WTC11 (cell line): ENCODE measurements at regions not wholly inside any gene's neighbourhood (a gene's known extent, or its start where the extent isn't known, plus 50 kb on each side); places are given as distances from the start of the nearest gene placed in this dataset.

Experiments used
- ATAC-seq: fragments of 200-7000 bp; cut with Tn5 transposase; 2 replicates; pipeline ENCODE4 v1.10.0; 2021; ENCODE audit warnings: mild to moderate bottlenecking, moderate library complexity
- CTCF ChIA-PET: fragments of 300-600 bp; sonication (Branson Sonifier 250); formaldehyde crosslinking; loops from one replicate; lab custom pipeline; 2021; ENCODE audit warnings: antibody characterized with exemption; lab: Charles Lee
- POLR2A ChIA-PET: fragments of 350-600 bp; sonication (Branson Sonifier 250); formaldehyde crosslinking; loops from one replicate; lab custom pipeline; 2021; ENCODE audit warnings: antibody characterized with exemption; lab: Charles Lee
- DNase-seq: peaks from one replicate; pipeline ENCODE4 v3.0.0; 2021; ENCODE audit warnings: low spot score
- H3K27ac Mint-ChIP-seq: 2 replicates; pipeline ENCODE4 v1.8.0; 2021; ENCODE audit warnings: mixed read lengths
- H3K27me3 Mint-ChIP-seq: 2 replicates; pipeline ENCODE4 v1.8.0; 2021; ENCODE audit warnings: low read depth, mild to moderate bottlenecking, moderate library complexity, mixed read lengths
- H3K36me3 Mint-ChIP-seq: 2 replicates; pipeline ENCODE4 v1.8.0; 2021; ENCODE audit warnings: mixed read lengths
- H3K4me1 Mint-ChIP-seq: 2 replicates; pipeline ENCODE4 v1.8.0; 2022; ENCODE audit warnings: mixed read lengths
- H3K4me3 Mint-ChIP-seq: 2 replicates; pipeline ENCODE4 v1.8.0; 2021; ENCODE audit warnings: mild to moderate bottlenecking, moderate library complexity, mixed read lengths
- H3K9me3 Mint-ChIP-seq: 2 replicates; pipeline ENCODE4 v1.8.0; 2021; ENCODE audit warnings: mixed read lengths
- AR ChIP-seq: fragments of 250-450 bp; sonication (Bioruptor Pico); IDR thresholded peaks from 2 replicates; pipeline ENCODE4 v1.9.0; 2021; ENCODE audit warnings: mild to moderate bottlenecking
- ATF3 ChIP-seq: sonication (generic); formaldehyde crosslinking; conservative IDR thresholded peaks from 2 replicates; pipeline ENCODE4 v1.8.1; 2022; ENCODE audit warnings: mild to moderate bottlenecking, missing genetic modification reagents
- CREB1 ChIP-seq: sonication (generic); formaldehyde crosslinking; IDR thresholded peaks from 2 replicates; pipeline ENCODE4 v1.8.0; 2023; ENCODE audit warnings: mild to moderate bottlenecking, missing genetic modification reagents
- CREM ChIP-seq: sonication (generic); formaldehyde crosslinking; IDR thresholded peaks from 2 replicates; pipeline ENCODE4 v1.8.1; 2022; ENCODE audit warnings: mild to moderate bottlenecking, missing genetic modification reagents, moderate library complexity
- E2F5 ChIP-seq: sonication (generic); formaldehyde crosslinking; IDR thresholded peaks from 2 replicates; pipeline ENCODE4 v1.8.1; 2022; ENCODE audit warnings: mild to moderate bottlenecking, moderate library complexity, missing genetic modification reagents
- ELF4 ChIP-seq: sonication (generic); formaldehyde crosslinking; IDR thresholded peaks from 2 replicates; pipeline ENCODE4 v1.8.1; 2022; ENCODE audit warnings: low read depth, mild to moderate bottlenecking, moderate library complexity, missing genetic modification reagents
- ESRRA ChIP-seq: sonication (generic); formaldehyde crosslinking; IDR thresholded peaks from 2 replicates; pipeline ENCODE4 v1.8.1; 2022; ENCODE audit warnings: mild to moderate bottlenecking, missing genetic modification reagents, borderline replicate concordance
- GRHL2 ChIP-seq: fragments of 250-450 bp; sonication (Bioruptor Pico); IDR thresholded peaks from 2 replicates; pipeline ENCODE4 v1.8.0; 2022; ENCODE audit warnings: mild to moderate bottlenecking, moderate library complexity; ENCODE audit not compliant: insufficient replicate concordance, severe bottlenecking
- IRF2 ChIP-seq: sonication (generic); formaldehyde crosslinking; IDR thresholded peaks from 2 replicates; pipeline ENCODE4 v1.8.0; 2022; ENCODE audit warnings: low read depth, missing genetic modification reagents, borderline replicate concordance
- JUN ChIP-seq: sonication (generic); formaldehyde crosslinking; IDR thresholded peaks from 2 replicates; pipeline ENCODE4 v1.8.0; 2023; ENCODE audit warnings: mild to moderate bottlenecking, missing genetic modification reagents
- MLX ChIP-seq: sonication (generic); formaldehyde crosslinking; IDR thresholded peaks from 2 replicates; pipeline ENCODE4 v1.8.1; 2023; ENCODE audit warnings: mild to moderate bottlenecking, missing genetic modification reagents, moderate library complexity
- NFE2L1 ChIP-seq: sonication (generic); formaldehyde crosslinking; IDR thresholded peaks from 2 replicates; pipeline ENCODE4 v1.8.1; 2023; ENCODE audit warnings: missing genetic modification reagents
- RELA ChIP-seq: sonication (generic); formaldehyde crosslinking; IDR thresholded peaks from 2 replicates; pipeline ENCODE4 v1.8.1; 2022; ENCODE audit warnings: missing genetic modification reagents, mild to moderate bottlenecking, borderline replicate concordance
- RORB ChIP-seq: fragments of 250-450 bp; sonication (Bioruptor Pico); IDR thresholded peaks from 2 replicates; pipeline ENCODE4 v1.9.0; 2021; ENCODE audit warnings: mild to moderate bottlenecking
- SOX15 ChIP-seq: fragments of 250-450 bp; sonication (Bioruptor Pico); IDR thresholded peaks from 2 replicates; pipeline ENCODE4 v1.9.0; 2021; ENCODE audit warnings: mild to moderate bottlenecking
- TEAD1 ChIP-seq: sonication (generic); formaldehyde crosslinking; IDR thresholded peaks from 2 replicates; pipeline ENCODE4 v1.8.0; 2022; ENCODE audit warnings: mild to moderate bottlenecking, missing genetic modification reagents
- TEAD4 ChIP-seq: sonication (generic); formaldehyde crosslinking; IDR thresholded peaks from 2 replicates; pipeline ENCODE4 v1.8.0; 2022; ENCODE audit warnings: mild to moderate bottlenecking, missing genetic modification reagents
- TP53 ChIP-seq: sonication (generic); formaldehyde crosslinking; IDR thresholded peaks from 2 replicates; pipeline ENCODE4 v1.8.1; 2023; ENCODE audit warnings: mild to moderate bottlenecking, missing genetic modification reagents
- ZNF138 ChIP-seq: sonication (generic); formaldehyde crosslinking; conservative IDR thresholded peaks from 2 replicates; pipeline ENCODE4 v1.8.1; 2022; ENCODE audit warnings: mild to moderate bottlenecking, moderate library complexity, missing genetic modification reagents
- ZNF423 ChIP-seq: fragments of 250-450 bp; sonication (Bioruptor Pico); IDR thresholded peaks from 2 replicates; pipeline ENCODE4 v2.1.2; 2022; ENCODE audit warnings: mild to moderate bottlenecking, moderate library complexity
- TF ChIP-seq, protein P1 (sequence below): fragments of 250-450 bp; sonication (Bioruptor Pico); IDR thresholded peaks from 2 replicates; pipeline ENCODE4 v1.9.0; 2021; ENCODE audit warnings: moderate library complexity, mild to moderate bottlenecking, inconsistent platforms, borderline replicate concordance
- TF ChIP-seq, protein P2 (sequence below): sonication (generic); formaldehyde crosslinking; IDR thresholded peaks from 2 replicates; pipeline ENCODE4 v1.8.0; 2023; ENCODE audit warnings: mild to moderate bottlenecking, missing genetic modification reagents
- TF ChIP-seq, protein P3 (sequence below): sonication (generic); formaldehyde crosslinking; IDR thresholded peaks from 2 replicates; pipeline ENCODE4 v1.8.0; 2022; ENCODE audit warnings: mild to moderate bottlenecking, missing genetic modification reagents
- TF ChIP-seq, protein P4 (sequence below): fragments of 200-600 bp; IDR thresholded peaks from 2 replicates; pipeline ENCODE4 v1.8.0; 2022; ENCODE audit warnings: antibody characterized with exemption

- TF ChIP-seq ZNF423 (CRISPR knock-in tag) (no peak), RORB (no peak), SOX15 (CRISPR knock-in tag) (no peak), CREB1 (no peak)
- TF ChIP-seq, protein P1, sequence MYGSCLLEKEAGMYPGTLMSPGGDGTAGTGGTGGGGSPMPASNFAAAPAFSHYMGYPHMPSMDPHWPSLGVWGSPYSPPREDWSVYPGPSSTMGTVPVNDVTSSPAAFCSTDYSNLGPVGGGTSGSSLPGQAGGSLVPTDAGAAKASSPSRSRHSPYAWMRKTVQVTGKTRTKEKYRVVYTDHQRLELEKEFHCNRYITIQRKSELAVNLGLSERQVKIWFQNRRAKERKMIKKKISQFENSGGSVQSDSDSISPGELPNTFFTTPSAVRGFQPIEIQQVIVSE (CRISPR knock-in tag) = no peak
Measured at GRCh38 chr14:101185946-101186345, 282.4 kb upstream of the RTL1 start (continued).

GRCh38 chr14:101186544-101186943 lies 283.0 kb upstream of the RTL1 start:
- ChIA-PET POLR2A (no interaction called here), CTCF (interaction anchor here (0.8 to 0.9 kb wide), 2 partner anchors 49 to 109 kb away, joined by 3 read pairs; no protein-coding TSS in a partner anchor)
- H3K27me3 Mint-ChIP-seq = peaks cover 2% of the 10 kb centered on the region; the same call in 1 of the 2 replicates
- DNase-seq = no peak
- peaks cover 4% of the 10 kb centered on the region; the same call in 1 of the 2 replicates for H3K9me3 Mint-ChIP-seq
- no peaks in the 10 kb centered on the region for H3K36me3 Mint-ChIP-seq
- no peaks in the 10 kb centered on the region for H3K4me1 Mint-ChIP-seq
- H3K4me3 Mint-ChIP-seq = no peak overlapping the region
- no peak for ATAC-seq
- TF ChIP-seq TP53 (CRISPR knock-in tag) (no peak), AR (CRISPR knock-in tag) (no peak), NFE2L1 (CRISPR knock-in tag) (no peak), RELA (CRISPR knock-in tag) (no peak), E2F5 (CRISPR knock-in tag) (no peak), SOX15 (CRISPR knock-in tag) (no peak), JUN (CRISPR knock-in tag) (no peak), GRHL2 (no peak), IRF2 (CRISPR knock-in tag) (no peak), ZNF138 (CRISPR knock-in tag) (no peak), ELF4 (CRISPR knock-in tag) (no peak), TEAD4 (CRISPR knock-in tag) (no peak), CREM (CRISPR knock-in tag) (no peak), TEAD1 (no peak), ATF3 (CRISPR knock-in tag) (no peak), ESRRA (no peak), MLX (CRISPR knock-in tag) (no peak)
- TF ChIP-seq, protein P2, sequence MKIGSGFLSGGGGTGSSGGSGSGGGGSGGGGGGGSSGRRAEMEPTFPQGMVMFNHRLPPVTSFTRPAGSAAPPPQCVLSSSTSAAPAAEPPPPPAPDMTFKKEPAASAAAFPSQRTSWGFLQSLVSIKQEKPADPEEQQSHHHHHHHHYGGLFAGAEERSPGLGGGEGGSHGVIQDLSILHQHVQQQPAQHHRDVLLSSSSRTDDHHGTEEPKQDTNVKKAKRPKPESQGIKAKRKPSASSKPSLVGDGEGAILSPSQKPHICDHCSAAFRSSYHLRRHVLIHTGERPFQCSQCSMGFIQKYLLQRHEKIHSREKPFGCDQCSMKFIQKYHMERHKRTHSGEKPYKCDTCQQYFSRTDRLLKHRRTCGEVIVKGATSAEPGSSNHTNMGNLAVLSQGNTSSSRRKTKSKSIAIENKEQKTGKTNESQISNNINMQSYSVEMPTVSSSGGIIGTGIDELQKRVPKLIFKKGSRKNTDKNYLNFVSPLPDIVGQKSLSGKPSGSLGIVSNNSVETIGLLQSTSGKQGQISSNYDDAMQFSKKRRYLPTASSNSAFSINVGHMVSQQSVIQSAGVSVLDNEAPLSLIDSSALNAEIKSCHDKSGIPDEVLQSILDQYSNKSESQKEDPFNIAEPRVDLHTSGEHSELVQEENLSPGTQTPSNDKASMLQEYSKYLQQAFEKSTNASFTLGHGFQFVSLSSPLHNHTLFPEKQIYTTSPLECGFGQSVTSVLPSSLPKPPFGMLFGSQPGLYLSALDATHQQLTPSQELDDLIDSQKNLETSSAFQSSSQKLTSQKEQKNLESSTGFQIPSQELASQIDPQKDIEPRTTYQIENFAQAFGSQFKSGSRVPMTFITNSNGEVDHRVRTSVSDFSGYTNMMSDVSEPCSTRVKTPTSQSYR (CRISPR knock-in tag) = no peak
- TF ChIP-seq, protein P3, sequence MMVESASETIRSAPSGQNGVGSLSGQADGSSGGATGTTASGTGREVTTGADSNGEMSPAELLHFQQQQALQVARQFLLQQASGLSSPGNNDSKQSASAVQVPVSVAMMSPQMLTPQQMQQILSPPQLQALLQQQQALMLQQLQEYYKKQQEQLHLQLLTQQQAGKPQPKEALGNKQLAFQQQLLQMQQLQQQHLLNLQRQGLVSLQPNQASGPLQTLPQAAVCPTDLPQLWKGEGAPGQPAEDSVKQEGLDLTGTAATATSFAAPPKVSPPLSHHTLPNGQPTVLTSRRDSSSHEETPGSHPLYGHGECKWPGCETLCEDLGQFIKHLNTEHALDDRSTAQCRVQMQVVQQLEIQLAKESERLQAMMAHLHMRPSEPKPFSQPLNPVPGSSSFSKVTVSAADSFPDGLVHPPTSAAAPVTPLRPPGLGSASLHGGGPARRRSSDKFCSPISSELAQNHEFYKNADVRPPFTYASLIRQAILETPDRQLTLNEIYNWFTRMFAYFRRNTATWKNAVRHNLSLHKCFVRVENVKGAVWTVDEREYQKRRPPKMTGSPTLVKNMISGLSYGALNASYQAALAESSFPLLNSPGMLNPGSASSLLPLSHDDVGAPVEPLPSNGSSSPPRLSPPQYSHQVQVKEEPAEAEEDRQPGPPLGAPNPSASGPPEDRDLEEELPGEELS = no peak
- TF ChIP-seq, protein P4, sequence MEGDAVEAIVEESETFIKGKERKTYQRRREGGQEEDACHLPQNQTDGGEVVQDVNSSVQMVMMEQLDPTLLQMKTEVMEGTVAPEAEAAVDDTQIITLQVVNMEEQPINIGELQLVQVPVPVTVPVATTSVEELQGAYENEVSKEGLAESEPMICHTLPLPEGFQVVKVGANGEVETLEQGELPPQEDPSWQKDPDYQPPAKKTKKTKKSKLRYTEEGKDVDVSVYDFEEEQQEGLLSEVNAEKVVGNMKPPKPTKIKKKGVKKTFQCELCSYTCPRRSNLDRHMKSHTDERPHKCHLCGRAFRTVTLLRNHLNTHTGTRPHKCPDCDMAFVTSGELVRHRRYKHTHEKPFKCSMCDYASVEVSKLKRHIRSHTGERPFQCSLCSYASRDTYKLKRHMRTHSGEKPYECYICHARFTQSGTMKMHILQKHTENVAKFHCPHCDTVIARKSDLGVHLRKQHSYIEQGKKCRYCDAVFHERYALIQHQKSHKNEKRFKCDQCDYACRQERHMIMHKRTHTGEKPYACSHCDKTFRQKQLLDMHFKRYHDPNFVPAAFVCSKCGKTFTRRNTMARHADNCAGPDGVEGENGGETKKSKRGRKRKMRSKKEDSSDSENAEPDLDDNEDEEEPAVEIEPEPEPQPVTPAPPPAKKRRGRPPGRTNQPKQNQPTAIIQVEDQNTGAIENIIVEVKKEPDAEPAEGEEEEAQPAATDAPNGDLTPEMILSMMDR = no peak
- TF ChIP-seq, all 79 proteins: peak for 0
- H3K27ac Mint-ChIP-seq = no peak overlapping the region
